22Rv1 (cell line): ENCODE measurements at regions not wholly inside any gene's neighbourhood (a gene's known extent, or its start where the extent isn't known, plus 50 kb on each side); places are given as distances from the start of the nearest gene placed in this dataset.
"Not testable (repeated sequence)": the region's sequence is repeated elsewhere in the genome, so short reads cannot be mapped to it uniquely, and the experiment has no call there.

ENCODE experiments used
- H3K27ac ChIP-seq: fragments of 450-650 bp; 2 replicates; pipeline ENCODE4 v1.5.1; 2017
- CTCF ChIP-seq: fragments of 450-650 bp; IDR thresholded peaks from 2 replicates; pipeline ENCODE4 v1.5.1; 2017; ENCODE audit warnings: mild to moderate bottlenecking
- ZFX ChIP-seq: fragments of 450-650 bp; IDR thresholded peaks from 2 replicates; pipeline ENCODE4 v1.6.1; 2017; ENCODE audit warnings: antibody characterized with exemption, borderline replicate concordance

- TF ChIP-seq CTCF (no peak), ZFX (no peak)
- H3K27ac ChIP-seq = no peak overlapping the region
These were observed 60.0 kb upstream of the AGAP1 start for GRCh38 chr2:235433860-235434259.

- no peak overlapping the region for H3K27ac ChIP-seq
- TF ChIP-seq ZFX = no peak
- TF ChIP-seq CTCF = no peak
These were observed 53.7 kb upstream of the AGAP1 start for GRCh38 chr2:235439959-235440662.

- H3K27ac ChIP-seq = not testable (repeated sequence)
These were observed 50.3 kb upstream of the AGAP1 start for GRCh38 chr2:235443580-235443979.
